ENCODE measurements at regions not wholly inside any gene's neighbourhood (a gene's known extent, or its start where the extent isn't known, plus 50 kb on each side); places are given as distances from the start of the nearest gene placed in this dataset.

- DNase-seq: no peak
Observed at GRCh38 chr22:47285981-47286380, 523.5 kb downstream of the TBC1D22A start.

GRCh38 chr22:47284822-47285221 is 522.4 kb downstream of the TBC1D22A start:
- no peak for DNase-seq

- DNase-seq: no peak
Observed at GRCh38 chr22:47284360-47284759, 521.9 kb downstream of the TBC1D22A start.

- DNase-seq: no peak
Observed at GRCh38 chr22:47283616-47284270, 521.3 kb downstream of the TBC1D22A start.

GRCh38 chr22:47282851-47283250 is 520.4 kb downstream of the TBC1D22A start:
- no peak for DNase-seq

- no peak for DNase-seq
Observed at GRCh38 chr22:47282366-47282765, 519.9 kb downstream of the TBC1D22A start.

- DNase-seq: no peak
Observed at GRCh38 chr22:47281126-47282106, 519.0 kb downstream of the TBC1D22A start.

- DNase-seq: no peak
Observed at GRCh38 chr22:47280301-47280700, 517.9 kb downstream of the TBC1D22A start.

GRCh38 chr22:47279746-47280145 is 517.3 kb downstream of the TBC1D22A start:
- DNase-seq: no peak

- DNase-seq: no peak
Observed at GRCh38 chr22:47279337-47279736, 516.9 kb downstream of the TBC1D22A start.

GRCh38 chr22:47278655-47279054 is 516.2 kb downstream of the TBC1D22A start:
- no peak for DNase-seq

GRCh38 chr22:47277531-47277930 is 515.1 kb downstream of the TBC1D22A start:
- DNase-seq: no peak

GRCh38 chr22:47276991-47277390 is 514.5 kb downstream of the TBC1D22A start:
- DNase-seq: no peak

GRCh38 chr22:47276450-47276820 is 514.0 kb downstream of the TBC1D22A start:
- DNase-seq: no peak

GRCh38 chr22:47275605-47276449 is 513.4 kb downstream of the TBC1D22A start:
- no peak for DNase-seq

- no peak for DNase-seq
Observed at GRCh38 chr22:47274196-47274595, 511.7 kb downstream of the TBC1D22A start.

GRCh38 chr22:47270463-47271135 is 508.1 kb downstream of the TBC1D22A start:
- DNase-seq: no peak

GRCh38 chr22:47269516-47270088 is 507.2 kb downstream of the TBC1D22A start:
- no peak for DNase-seq

- DNase-seq: no peak
Observed at GRCh38 chr22:47267513-47268282, 505.2 kb downstream of the TBC1D22A start.

- DNase-seq: no peak
Observed at GRCh38 chr22:47266329-47266728, 503.9 kb downstream of the TBC1D22A start.

GRCh38 chr22:47260551-47260950 is 498.1 kb downstream of the TBC1D22A start:
- DNase-seq: no peak

Measured in amniotic stem cell (primary cell).